ENCODE measurements at regions not wholly inside any gene's neighbourhood (a gene's known extent, or its start where the extent isn't known, plus 50 kb on each side); places are given as distances from the start of the nearest gene placed in this dataset.
A peak's percentile ranks its signal among the peaks of the same experiment; 100 is the strongest.

DNA sequence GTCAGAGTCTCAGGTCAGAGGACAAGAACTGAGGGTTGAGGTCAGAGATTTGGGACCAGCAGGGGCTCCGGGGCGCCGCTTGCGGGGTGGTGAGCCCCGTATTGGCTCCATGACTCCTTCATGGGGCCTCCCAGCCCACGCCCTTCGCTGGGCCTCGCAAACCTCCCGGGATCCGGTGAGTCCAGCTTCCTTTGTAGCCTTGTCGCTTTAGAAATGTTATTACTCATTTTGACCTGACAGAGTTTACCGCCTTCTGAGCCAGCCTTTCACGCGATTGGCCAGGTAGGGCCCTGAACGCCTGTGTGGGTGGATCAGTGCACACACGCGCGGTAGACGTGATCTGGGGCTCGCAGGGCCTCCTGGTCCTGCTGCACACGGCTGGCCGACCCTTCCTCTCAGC lies 181.1 kb downstream of the ERMARD start:
- no peak overlapping the region for H3K4ac ChIP-seq (replicated peaks; ENCODE audit: insufficient read length, low read depth, low read length)
- CTCF ChIA-PET (ENCODE audit: partially characterized antibody), result interaction anchor here (0.6 to 2.5 kb wide), 5 partner anchors 53 to 183 kb away, joined by 3 to 14 read pairs (median 3); no protein-coding TSS in a partner anchor
- H2BK5ac ChIP-seq (ENCODE audit: low read depth, low read length), result no peak overlapping the region
- H3K27ac ChIP-seq (ENCODE audit: low read depth, low read length), result no peak overlapping the region
- H3K56ac ChIP-seq (replicated peaks; ENCODE audit: insufficient read length, low read depth, low read length), result no peak overlapping the region
- no peaks in the 10 kb centered on the region for H3K79me1 ChIP-seq (ENCODE audit: low read depth, low read length)
- no peak overlapping the region for H4K8ac ChIP-seq (ENCODE audit: extremely low read depth, insufficient read depth, low read length)
- no peaks in the 10 kb centered on the region for H3K79me2 ChIP-seq (ENCODE audit: control insufficient read depth in 1 of 2, insufficient read depth in 2 of 2, low read length in 2 of 2)
- no peak overlapping the region for H3K4me2 ChIP-seq (ENCODE audit: insufficient read depth in 1 of 2, low read depth in 2 of 2, low read length in 2 of 2)
- no peak overlapping the region for H4K5ac ChIP-seq (ENCODE audit: insufficient read length, low read depth, low read length)
- no peak overlapping the region for H3K23ac ChIP-seq (ENCODE audit: insufficient read length)
- no peak overlapping the region for H3K9ac ChIP-seq (replicated peaks in 1 of 4; ENCODE audit: extremely low read depth in 1 of 4, low read depth in 3 of 4, low read length in 3 of 4)
- 91% methylated on average over 22 of the region's 22 CpGs; no CpG with 5 or more reads in 1 of the 2 experiments for WGBS, 2 experiments (ENCODE audit: extremely low coverage in 1 of 2, insufficient coverage in 1 of 2, insufficient read length in 1 of 2, insufficient replicate concordance in 2 of 2, low coverage in 1 of 2, low lambda C conversion rate in 2 of 2, missing lambda C conversion rate in 1 of 2)
- FAIRE-seq (no peak), DNase-seq (ENCODE audit: low read depth in 1 of 2, low spot score in 2 of 2) (no peak)
- no peak overlapping the region for H3K4me3 ChIP-seq (ENCODE audit: extremely low read depth in 1 of 4, insufficient read depth in 2 of 4, low read depth in 3 of 4, low read length in 4 of 4)
- no peak overlapping the region for H2BK120ac ChIP-seq (replicated peaks; ENCODE audit: low read depth, low read length)
- no peaks in the 10 kb centered on the region for H3K9me3 ChIP-seq (ENCODE audit: insufficient read depth in 2 of 2, low read depth in 1 of 2, low read length in 1 of 2)
- H2BK20ac ChIP-seq (ENCODE audit: low read length), result no peak overlapping the region
- no peak overlapping the region for H4K91ac ChIP-seq (replicated peaks; ENCODE audit: insufficient read length, low read length)
- H3K4me1 ChIP-seq (replicated peaks in 1 of 4; ENCODE audit: control insufficient read depth in 3 of 4, insufficient read depth in 4 of 4, low read length in 3 of 4), result peaks cover 0 to 14% (median 8%) of the 10 kb centered on the region in 4 experiments; a peak in 6 of 7 replicates
- no peaks in the 10 kb centered on the region for H4K20me1 ChIP-seq (replicated peaks in 1 of 2; ENCODE audit: control insufficient read depth in 1 of 2, insufficient read depth in 2 of 2, low read length in 2 of 2)
- H3K14ac ChIP-seq (ENCODE audit: insufficient read length), result no peak overlapping the region
- TF ChIP-seq E2F6 (IDR thresholded peaks at IDR 0.05) (peak; percentile 65), SAP30 (IDR thresholded peaks at IDR 0.05; ENCODE audit: insufficient read depth, insufficient replicate concordance, low read length) (no peak)
- no peaks in the 10 kb centered on the region; the same call in 1 of the 2 replicates for H3K23me2 ChIP-seq (ENCODE audit: low read depth, low read length)
- no peak overlapping the region for H2BK15ac ChIP-seq (ENCODE audit: low read length)
- no peak overlapping the region for H2AK5ac ChIP-seq (ENCODE audit: low read depth, low read length)
- no peaks in the 10 kb centered on the region for H3K36me3 ChIP-seq (ENCODE audit: control insufficient read depth in 2 of 4, insufficient read depth in 4 of 4, low read length in 3 of 4)
- POLR2A ChIA-PET (ENCODE audit: partially characterized antibody), result no interaction called here
- H2AFZ ChIP-seq (ENCODE audit: low read length), result no peak overlapping the region
- H3K18ac ChIP-seq (ENCODE audit: extremely low read depth, low read length), result no peak overlapping the region
- H2BK12ac ChIP-seq (ENCODE audit: low read depth, low read length), result no peak overlapping the region
- H3K27me3 ChIP-seq (replicated peaks in 1 of 4; ENCODE audit: control insufficient read depth in 3 of 4, extremely low read depth in 1 of 4, insufficient read depth in 3 of 4, low read length in 3 of 4), result peaks cover 0 to 22% (median 6%) of the 10 kb centered on the region in 4 experiments; a peak in 6 of 7 replicates

Measured in H1 (cell line).